ENCODE measurements at regions not wholly inside any gene's neighbourhood (a gene's known extent, or its start where the extent isn't known, plus 50 kb on each side); places are given as distances from the start of the nearest gene placed in this dataset.

GRCh38 chr3:10702961-10703740, 112.9 kb upstream of the SLC6A11 start:
- Mint-ChIP-seq H3K9me3 (no peaks in the 10 kb centered on the region), H3K27me3 (ENCODE audit: low read depth, poor library complexity) (peaks cover 77% of the 10 kb centered on the region), H3K4me1 (peaks cover 5% of the 10 kb centered on the region), H3K4me3 (peak overlapping the region; percentile 49), H3K27ac (no peak overlapping the region), H3K36me3 (ENCODE audit: low read depth) (no peaks in the 10 kb centered on the region)
- no peak for TF ChIP-seq CTCF (IDR thresholded peaks at IDR 0.05)
- peak; percentile 83 for DNase-seq

DNA sequence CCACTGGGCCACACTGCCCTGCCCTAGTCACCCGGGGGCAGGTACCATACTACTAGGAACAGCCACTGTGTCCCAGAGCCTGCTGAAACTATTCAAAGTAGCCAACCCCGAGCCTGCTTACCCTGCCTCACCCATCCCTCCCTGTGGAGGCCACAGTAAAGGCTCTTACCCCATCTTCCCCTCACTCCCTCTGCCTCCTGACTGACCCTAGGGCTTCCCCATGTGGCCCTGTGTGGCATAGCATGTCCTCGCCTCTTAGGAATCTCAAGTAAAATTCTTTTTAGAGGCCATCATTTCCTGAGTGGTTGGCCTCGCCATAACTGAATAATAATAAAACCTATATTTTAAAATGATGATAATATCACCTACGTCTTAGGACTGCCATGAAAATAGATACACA, 112.2 kb upstream of the SLC6A11 start:
- DNase-seq = peak; percentile 30
- H3K4me3 Mint-ChIP-seq = no peak overlapping the region
- H3K27ac Mint-ChIP-seq = no peak overlapping the region
- H3K9me3 Mint-ChIP-seq = no peaks in the 10 kb centered on the region
- peak; percentile 51 for TF ChIP-seq CTCF (IDR thresholded peaks at IDR 0.05)
- no peaks in the 10 kb centered on the region for H3K36me3 Mint-ChIP-seq (ENCODE audit: low read depth)
- H3K27me3 Mint-ChIP-seq (ENCODE audit: low read depth, poor library complexity) = peaks cover 84% of the 10 kb centered on the region
- peaks cover 5% of the 10 kb centered on the region for H3K4me1 Mint-ChIP-seq

GRCh38 chr3:10706156-10706739, 109.8 kb upstream of the SLC6A11 start:
- Mint-ChIP-seq H3K27me3 (ENCODE audit: low read depth, poor library complexity) (peaks cover 96% of the 10 kb centered on the region), H3K27ac (no peak overlapping the region), H3K4me3 (peak overlapping the region; percentile 33), H3K4me1 (peaks cover 5% of the 10 kb centered on the region), H3K36me3 (ENCODE audit: low read depth) (no peaks in the 10 kb centered on the region), H3K9me3 (no peaks in the 10 kb centered on the region)
- no peak for DNase-seq
- TF ChIP-seq CTCF (IDR thresholded peaks at IDR 0.05) = peak; percentile 15

DNA sequence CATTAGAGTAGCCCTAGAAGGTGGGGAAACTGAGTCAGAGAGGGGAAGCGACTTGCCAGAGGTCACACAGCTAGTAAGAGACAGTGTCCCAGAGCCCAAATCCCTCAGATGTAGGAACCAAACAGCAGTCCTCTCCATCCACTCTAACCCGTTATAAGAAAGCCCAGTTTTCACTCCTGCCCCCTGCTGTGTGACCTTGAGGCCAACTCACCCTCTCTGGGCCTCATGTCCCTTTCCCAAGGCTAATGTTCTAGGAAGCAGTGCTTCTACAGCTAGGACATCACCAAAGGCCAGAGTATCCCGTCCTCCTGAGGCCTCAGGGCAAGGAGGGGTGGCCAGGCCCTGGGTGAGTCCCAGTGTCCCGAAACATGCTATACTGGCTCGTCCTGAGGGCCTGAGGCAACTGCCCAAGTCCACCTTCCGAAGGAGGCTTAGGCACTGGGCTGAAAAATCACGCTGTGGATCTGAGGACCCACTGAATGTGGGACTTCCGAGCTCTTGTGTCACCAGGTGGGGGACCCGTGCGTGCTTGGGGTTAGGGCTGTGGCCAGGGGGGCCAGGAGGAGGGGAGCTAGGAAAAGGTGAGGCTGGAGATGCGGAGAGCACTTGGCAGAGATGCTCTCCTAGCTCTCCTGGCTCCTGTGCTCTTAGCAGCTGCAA, 109.2 kb upstream of the SLC6A11 start:
- peak overlapping the region; percentile 78 for H3K4me3 Mint-ChIP-seq
- peaks cover 95% of the 10 kb centered on the region for H3K27me3 Mint-ChIP-seq (ENCODE audit: low read depth, poor library complexity)
- no peaks in the 10 kb centered on the region for H3K36me3 Mint-ChIP-seq (ENCODE audit: low read depth)
- no peak for TF ChIP-seq CTCF (IDR thresholded peaks at IDR 0.05)
- no peaks in the 10 kb centered on the region for H3K9me3 Mint-ChIP-seq
- DNase-seq = no peak
- H3K4me1 Mint-ChIP-seq = peaks cover 5% of the 10 kb centered on the region
- no peak overlapping the region for H3K27ac Mint-ChIP-seq

DNA sequence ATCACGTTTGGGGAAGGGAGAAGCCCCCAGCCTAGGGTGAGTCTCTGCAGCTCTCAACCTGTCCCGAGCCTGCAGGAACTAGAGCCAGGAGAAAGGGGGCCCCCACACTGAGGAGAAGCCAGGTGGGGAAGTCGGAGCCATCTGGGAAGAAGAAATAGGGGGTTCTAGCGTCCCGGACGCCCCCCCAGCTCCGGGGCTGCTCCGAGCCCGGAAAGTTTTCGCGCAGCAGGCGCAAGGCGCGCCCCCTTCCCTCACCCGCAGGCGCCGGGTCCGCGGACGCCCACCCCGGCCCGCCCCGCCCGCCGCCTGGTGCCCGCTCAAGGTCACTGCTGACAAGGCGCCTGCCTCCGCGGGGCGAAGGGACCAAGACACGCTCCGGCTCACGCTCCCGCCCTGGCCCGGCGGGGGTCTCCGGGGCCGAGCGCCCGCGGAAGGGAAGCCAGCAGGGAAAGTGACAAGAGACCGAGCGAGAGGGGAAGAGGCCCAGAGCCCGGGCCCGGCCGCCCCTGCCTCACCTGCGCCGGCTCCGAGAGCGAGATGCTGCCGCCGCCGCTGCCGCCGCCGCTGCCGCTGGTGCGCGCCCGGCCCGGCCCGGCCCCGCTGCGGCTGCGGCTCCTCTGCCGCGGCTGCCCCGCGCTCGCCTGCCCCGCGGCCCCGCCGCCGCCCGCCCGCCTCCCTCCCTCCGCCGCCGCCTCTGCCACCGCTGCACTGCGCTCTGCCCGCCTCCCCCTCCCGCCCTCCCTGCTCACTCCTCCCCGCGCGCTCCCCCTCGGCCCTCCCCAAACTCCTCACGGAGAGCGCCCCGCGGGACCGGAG, 108.4 kb upstream of the SLC6A11 start:
- H3K36me3 Mint-ChIP-seq (ENCODE audit: low read depth) = no peaks in the 10 kb centered on the region
- no peak overlapping the region for H3K27ac Mint-ChIP-seq
- DNase-seq = peak; percentile 68
- peaks cover 95% of the 10 kb centered on the region for H3K27me3 Mint-ChIP-seq (ENCODE audit: low read depth, poor library complexity)
- no peaks in the 10 kb centered on the region for H3K9me3 Mint-ChIP-seq
- peaks cover 5% of the 10 kb centered on the region for H3K4me1 Mint-ChIP-seq
- peak overlapping the region; percentile 78 for H3K4me3 Mint-ChIP-seq
- TF ChIP-seq CTCF (IDR thresholded peaks at IDR 0.05) = peak; percentile 37
